Endothelial cell of hepatic sinusoid (primary cell): ENCODE measurements at regions not wholly inside any gene's neighbourhood (a gene's known extent, or its start where the extent isn't known, plus 50 kb on each side); places are given as distances from the start of the nearest gene placed in this dataset.

Source experiments
- in situ Hi-C: cut with HindIII; loops from 2 replicates; pipeline ENCODE4 v1.10.0; 2017; ENCODE audit warnings: low sequenced_read_pairs

- in situ Hi-C loops, result no loop called here
Measured at GRCh38 chr18:29154758-29155725, 978.1 kb upstream of the CDH2 start.

- in situ Hi-C loops, result no loop called here
Measured at GRCh38 chr18:29154196-29154757, 977.3 kb upstream of the CDH2 start.

- in situ Hi-C loops, result no loop called here
Measured at GRCh38 chr18:29153091-29153490, 976.2 kb upstream of the CDH2 start.

- in situ Hi-C loops, result no loop called here
Measured at GRCh38 chr18:29147944-29148343, 971.0 kb upstream of the CDH2 start.

- in situ Hi-C loops, result no loop called here
Measured at GRCh38 chr18:29146068-29146467, 969.1 kb upstream of the CDH2 start.

- in situ Hi-C loops, result no loop called here
Measured at GRCh38 chr18:29140590-29140989, 963.7 kb upstream of the CDH2 start.

- in situ Hi-C loops, result no loop called here
Measured at GRCh38 chr18:29137773-29138495, 961.0 kb upstream of the CDH2 start.

- in situ Hi-C loops, result no loop called here
Measured at GRCh38 chr18:29123706-29124530, 947.0 kb upstream of the CDH2 start.

GRCh38 chr18:29104671-29105070 is 927.7 kb upstream of the CDH2 start:
- in situ Hi-C loops, result loop anchor here (5.0 kb wide), 1 partner anchor 92 kb away; no protein-coding TSS in a partner anchor

GRCh38 chr18:29104227-29104626 is 927.3 kb upstream of the CDH2 start:
- in situ Hi-C loops, result loop anchor here (5.0 kb wide), 1 partner anchor 92 kb away; no protein-coding TSS in a partner anchor

- in situ Hi-C loops, result no loop called here
Measured at GRCh38 chr18:29096079-29096770, 919.3 kb upstream of the CDH2 start.

GRCh38 chr18:29087616-29088246 is 910.8 kb upstream of the CDH2 start:
- in situ Hi-C loops, result no loop called here

- in situ Hi-C loops, result no loop called here
Measured at GRCh38 chr18:29084120-29084519, 907.2 kb upstream of the CDH2 start.

- in situ Hi-C loops, result no loop called here
Measured at GRCh38 chr18:29083545-29083944, 906.6 kb upstream of the CDH2 start.

GRCh38 chr18:29080946-29081345 is 904.0 kb upstream of the CDH2 start:
- in situ Hi-C loops, result no loop called here

- in situ Hi-C loops, result no loop called here
Measured at GRCh38 chr18:29078273-29078672, 901.3 kb upstream of the CDH2 start.

- in situ Hi-C loops, result no loop called here
Measured at GRCh38 chr18:29077344-29077743, 900.4 kb upstream of the CDH2 start.

- in situ Hi-C loops, result no loop called here
Measured at GRCh38 chr18:29076645-29077044, 899.7 kb upstream of the CDH2 start.

GRCh38 chr18:29074147-29074546 is 897.2 kb upstream of the CDH2 start:
- in situ Hi-C loops, result no loop called here

- in situ Hi-C loops, result no loop called here
Measured at GRCh38 chr18:29071869-29072268, 894.9 kb upstream of the CDH2 start.
